ENCODE measurements at regions not wholly inside any gene's neighbourhood (a gene's known extent, or its start where the extent isn't known, plus 50 kb on each side); places are given as distances from the start of the nearest gene placed in this dataset.

DNA sequence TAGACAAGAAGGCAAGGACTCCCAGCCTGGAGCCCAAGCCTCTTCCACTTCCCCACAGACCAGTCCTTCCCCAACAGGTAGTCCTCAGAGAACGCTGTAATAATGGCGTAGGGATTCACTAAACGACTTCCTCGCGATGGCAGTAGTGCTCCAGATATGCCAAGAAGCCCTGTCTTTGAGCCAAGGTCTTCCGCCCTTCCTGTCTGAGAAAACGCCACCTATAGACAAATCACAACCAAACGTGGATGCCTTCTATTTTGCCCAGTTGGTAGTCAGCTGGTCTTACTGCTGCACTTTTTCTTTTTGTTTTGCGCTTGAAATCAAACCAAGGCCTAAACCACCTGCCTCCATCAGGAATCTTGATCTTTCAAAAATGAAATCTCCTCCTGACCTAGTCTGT is 203.3 kb downstream of the OR13H1 start:
- TF ChIP-seq, protein P1, sequence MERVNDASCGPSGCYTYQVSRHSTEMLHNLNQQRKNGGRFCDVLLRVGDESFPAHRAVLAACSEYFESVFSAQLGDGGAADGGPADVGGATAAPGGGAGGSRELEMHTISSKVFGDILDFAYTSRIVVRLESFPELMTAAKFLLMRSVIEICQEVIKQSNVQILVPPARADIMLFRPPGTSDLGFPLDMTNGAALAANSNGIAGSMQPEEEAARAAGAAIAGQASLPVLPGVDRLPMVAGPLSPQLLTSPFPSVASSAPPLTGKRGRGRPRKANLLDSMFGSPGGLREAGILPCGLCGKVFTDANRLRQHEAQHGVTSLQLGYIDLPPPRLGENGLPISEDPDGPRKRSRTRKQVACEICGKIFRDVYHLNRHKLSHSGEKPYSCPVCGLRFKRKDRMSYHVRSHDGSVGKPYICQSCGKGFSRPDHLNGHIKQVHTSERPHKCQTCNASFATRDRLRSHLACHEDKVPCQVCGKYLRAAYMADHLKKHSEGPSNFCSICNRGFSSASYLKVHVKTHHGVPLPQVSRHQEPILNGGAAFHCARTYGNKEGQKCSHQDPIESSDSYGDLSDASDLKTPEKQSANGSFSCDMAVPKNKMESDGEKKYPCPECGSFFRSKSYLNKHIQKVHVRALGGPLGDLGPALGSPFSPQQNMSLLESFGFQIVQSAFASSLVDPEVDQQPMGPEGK (CRISPR knock-in tag; IDR thresholded peaks at IDR 0.05; ENCODE audit: borderline replicate concordance): no peak
- TF ChIP-seq ZC3H10 (CRISPR knock-in tag; IDR thresholded peaks at IDR 0.05) (no peak), ZNF8 (CRISPR knock-in tag; IDR thresholded peaks at IDR 0.05) (no peak), ZNF70 (CRISPR knock-in tag; IDR thresholded peaks at IDR 0.05) (no peak), ZNF565 (CRISPR knock-in tag; conservative IDR thresholded peaks at IDR 0.05; ENCODE audit: low read depth) (no peak), ARNTL (CRISPR knock-in tag; IDR thresholded peaks at IDR 0.05; ENCODE audit: borderline replicate concordance, low read depth) (no peak), CSRNP3 (CRISPR knock-in tag; IDR thresholded peaks at IDR 0.05) (no peak), ESRRG (CRISPR knock-in tag; IDR thresholded peaks at IDR 0.05) (no peak), RARB (CRISPR knock-in tag; IDR thresholded peaks at IDR 0.05) (no peak), CSDC2 (CRISPR knock-in tag; IDR thresholded peaks at IDR 0.05) (no peak), ZFP3 (CRISPR knock-in tag; IDR thresholded peaks at IDR 0.05) (no peak)

All from SK-N-SH treated with all-trans-retinoic acid at 6 μM for 48 hours (cell line).